IPS DF 6.9 (cell line): ENCODE measurements at regions not wholly inside any gene's neighbourhood (a gene's known extent, or its start where the extent isn't known, plus 50 kb on each side); places are given as distances from the start of the nearest gene placed in this dataset.

ENCODE experiments used
- DNase-seq: peaks from one replicate; pipeline ENCODE4 v3.0.0-alpha.2; 2013; ENCODE audit warnings: low read depth, low spot score
- H3K27ac ChIP-seq: one replicate; pipeline ENCODE4 v1.5.1; 2013; ENCODE audit warnings: low read length, control low read depth
- H3K27me3 ChIP-seq: 2 replicates; pipeline ENCODE4 v1.6.1; 2013; ENCODE audit warnings: mild to moderate bottlenecking, low read length; ENCODE audit not compliant: control insufficient read depth, insufficient read depth
- H3K36me3 ChIP-seq: 2 replicates; pipeline ENCODE4 v1.6.1; 2013; ENCODE audit warnings: low read length; ENCODE audit not compliant: control insufficient read depth, insufficient read depth
- H3K4me1 ChIP-seq: 2 replicates; pipeline ENCODE4 v1.6.1; 2013; ENCODE audit warnings: low read length; ENCODE audit not compliant: control insufficient read depth, insufficient read depth
- H3K4me3 ChIP-seq: 2 replicates; pipeline ENCODE4 v1.5.1; 2013; ENCODE audit warnings: mild to moderate bottlenecking, low read length
- H3K9me3 ChIP-seq: 2 replicates; pipeline ENCODE4 v1.6.1; 2013; ENCODE audit warnings: low read length, inconsistent platforms; ENCODE audit not compliant: control insufficient read depth, insufficient read depth
- WGBS: extraction: QIAGEN DNeasy Blood & Tissue Kit; methylation state at CpG from one replicate; pipeline ENCODE4 v1.1.7; 2013; ENCODE audit warnings: mixed read lengths, missing lambda C conversion rate; ENCODE audit not compliant: insufficient read length, insufficient coverage; 5-methylcytosine and 5-hydroxymethylcytosine counted together

DNA sequence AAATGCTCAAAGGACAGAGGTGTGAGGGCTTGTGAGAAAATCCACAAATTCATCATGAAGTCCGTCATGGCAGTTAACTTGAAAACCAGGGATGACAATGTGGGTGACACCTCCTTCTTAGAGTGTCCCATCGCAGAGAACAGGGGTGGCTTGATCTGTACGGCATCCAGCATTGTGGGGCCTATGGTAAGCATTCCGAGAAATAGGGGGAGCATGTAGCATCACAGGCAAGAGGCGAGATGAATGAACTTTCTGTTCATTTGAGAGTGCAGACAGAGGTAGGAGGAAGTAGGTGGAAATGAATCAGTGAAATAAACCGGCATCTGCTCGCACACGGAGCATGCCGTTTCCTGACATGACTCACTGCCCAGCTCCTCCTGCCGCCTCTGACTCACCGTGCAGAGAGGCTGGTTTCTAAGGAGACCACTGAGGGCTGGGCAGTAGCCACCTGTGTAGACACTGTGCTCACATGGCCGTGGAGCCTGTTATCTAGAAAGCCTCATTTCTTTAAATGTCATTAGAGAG is 339.0 kb downstream of the RFC3 start:
- H3K9me3 ChIP-seq = no peaks in the 10 kb centered on the region
- no peak overlapping the region for H3K4me3 ChIP-seq
- no peak for DNase-seq
- no peaks in the 10 kb centered on the region for H3K27me3 ChIP-seq
- peaks cover 2% of the 10 kb centered on the region; the same call in 1 of the 2 replicates for H3K4me1 ChIP-seq
- no CpG with 5 or more reads among the region's 12 CpGs for WGBS
- no peak overlapping the region for H3K27ac ChIP-seq
- H3K36me3 ChIP-seq = no peaks in the 10 kb centered on the region

DNA sequence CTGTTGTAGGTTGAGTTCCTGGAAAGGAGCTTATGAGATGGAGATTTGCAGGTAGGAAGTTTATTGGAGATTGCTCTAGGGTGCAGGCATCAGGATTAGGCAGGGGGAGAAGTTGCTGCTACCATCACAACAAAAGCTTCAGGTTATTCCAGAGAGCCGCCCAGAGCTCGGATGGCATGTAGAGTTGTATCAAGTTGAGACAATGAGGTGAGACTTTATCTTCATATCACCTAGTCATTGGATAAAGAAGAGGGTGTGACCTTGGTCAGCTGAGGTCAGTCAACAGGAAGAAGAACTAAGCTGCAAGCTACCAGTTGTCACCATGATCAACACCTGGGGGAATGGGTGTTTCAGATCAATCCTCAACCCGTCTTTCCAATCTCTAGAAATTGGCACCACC is 342.0 kb downstream of the RFC3 start:
- no peaks in the 10 kb centered on the region for H3K27me3 ChIP-seq
- no CpG with 5 or more reads among the region's 3 CpGs for WGBS
- DNase-seq = no peak
- 0 out of 2 replicates have a peak, but pooled peaks cover 2% of the 10 kb centered on the region for H3K4me1 ChIP-seq
- no peaks in the 10 kb centered on the region for H3K9me3 ChIP-seq
- no peak overlapping the region for H3K27ac ChIP-seq
- no peak overlapping the region for H3K4me3 ChIP-seq
- H3K36me3 ChIP-seq = no peaks in the 10 kb centered on the region

DNA sequence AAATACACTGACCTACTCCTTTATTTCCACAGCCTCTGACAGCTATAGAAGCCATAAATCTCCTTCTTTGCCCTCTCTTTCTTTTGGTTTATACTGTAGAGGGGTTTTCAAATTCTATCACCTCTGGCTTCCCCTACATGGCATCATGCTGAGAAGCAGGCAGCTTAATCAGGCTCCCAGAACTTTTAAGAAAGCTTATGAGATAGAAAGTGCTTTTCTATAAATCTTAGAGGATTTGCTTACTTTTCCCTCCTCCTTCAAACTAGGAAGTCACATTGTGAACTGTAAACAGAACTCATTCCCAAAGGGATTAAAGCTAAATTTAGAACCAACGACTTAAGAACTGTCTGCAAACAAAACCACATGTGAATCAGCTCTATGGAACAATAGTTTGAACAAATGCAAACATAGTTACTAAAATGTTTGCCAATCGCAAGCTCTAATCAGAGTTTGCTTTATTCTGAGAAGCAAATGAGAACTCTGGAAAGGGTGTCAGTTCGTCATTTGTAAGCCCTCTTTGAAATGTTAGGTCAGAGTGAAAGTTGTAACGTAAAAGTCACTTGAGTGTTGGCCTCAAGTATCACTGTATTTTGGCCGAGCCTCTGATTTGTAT is 344.1 kb downstream of the RFC3 start:
- Histone ChIP-seq H3K9me3 (no peaks in the 10 kb centered on the region), H3K4me1 (0 out of 2 replicates have a peak, but pooled peaks cover under 1% of the 10 kb centered on the region), H3K27me3 (no peaks in the 10 kb centered on the region), H3K4me3 (no peak overlapping the region), H3K27ac (no peak overlapping the region), H3K36me3 (no peaks in the 10 kb centered on the region)
- WGBS = no CpG with 5 or more reads among the region's 5 CpGs
- DNase-seq = no peak

DNA sequence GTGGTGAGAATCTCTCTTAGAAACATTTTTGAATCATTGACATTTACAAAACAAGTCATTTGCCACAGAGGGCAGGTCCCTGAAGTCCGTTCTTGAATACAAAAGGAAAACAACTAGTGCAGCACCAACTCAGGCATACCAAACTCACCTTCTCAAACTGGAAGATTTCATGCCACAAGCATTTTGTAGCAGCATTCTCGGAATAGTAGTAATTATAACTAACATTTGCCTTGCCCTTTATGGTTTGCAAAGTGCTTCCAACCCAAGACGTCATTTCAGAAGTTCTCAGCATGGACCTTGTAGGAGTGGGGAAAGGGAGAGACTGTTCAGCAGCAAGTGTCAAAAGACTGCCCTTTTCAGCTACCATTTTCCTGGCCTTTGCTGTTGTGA is 344.6 kb downstream of the RFC3 start:
- Histone ChIP-seq H3K27me3 (no peaks in the 10 kb centered on the region), H3K9me3 (no peaks in the 10 kb centered on the region), H3K36me3 (no peaks in the 10 kb centered on the region), H3K27ac (no peak overlapping the region), H3K4me1 (no peaks in the 10 kb centered on the region), H3K4me3 (no peak overlapping the region)
- WGBS = no CpG with 5 or more reads among the region's 3 CpGs
- DNase-seq = no peak

DNA sequence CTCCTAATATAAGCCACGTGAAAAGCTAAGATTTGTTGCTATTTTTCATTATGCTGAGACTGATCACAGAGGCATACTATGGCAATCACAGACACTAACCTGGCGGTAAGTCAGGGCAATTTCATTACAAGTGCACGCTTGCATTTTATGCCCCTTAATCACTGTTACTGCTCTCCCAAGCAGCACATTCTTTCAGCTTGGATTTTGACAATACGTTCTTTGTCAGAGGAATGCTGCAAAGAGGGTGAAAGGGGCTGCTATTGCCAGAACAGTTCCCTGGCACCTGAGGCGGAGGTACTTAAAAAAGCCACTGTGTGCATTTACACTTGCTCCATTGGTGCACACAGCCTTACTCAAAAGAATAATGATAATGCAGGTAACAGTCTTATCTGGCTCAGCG is 346.6 kb downstream of the RFC3 start:
- H3K9me3 ChIP-seq = no peaks in the 10 kb centered on the region
- WGBS = no CpG with 5 or more reads among the region's 6 CpGs
- no peaks in the 10 kb centered on the region for H3K27me3 ChIP-seq
- DNase-seq = no peak
- H3K4me1 ChIP-seq = no peaks in the 10 kb centered on the region
- H3K36me3 ChIP-seq = no peaks in the 10 kb centered on the region
- no peak overlapping the region for H3K27ac ChIP-seq
- no peak overlapping the region for H3K4me3 ChIP-seq

DNA sequence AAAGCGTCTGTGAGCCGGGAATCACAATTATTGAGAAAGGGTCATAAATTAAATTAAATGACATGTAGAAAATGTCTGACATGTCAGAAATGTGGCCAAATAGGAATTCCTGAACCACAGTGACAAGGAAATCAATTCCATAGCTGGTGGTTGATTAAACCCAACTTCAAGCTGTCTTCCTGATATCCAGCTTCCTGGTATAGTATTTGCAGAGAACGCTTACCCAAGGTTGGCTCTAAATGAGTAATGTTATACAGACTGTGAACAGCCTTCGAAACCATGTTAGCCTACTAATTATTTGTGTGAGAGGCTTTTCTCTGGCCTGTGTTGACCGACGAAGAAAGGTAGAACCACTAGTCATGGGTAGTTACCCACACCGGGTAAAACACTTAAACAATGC is 347.2 kb downstream of the RFC3 start:
- Histone ChIP-seq H3K9me3 (no peaks in the 10 kb centered on the region), H3K27me3 (no peaks in the 10 kb centered on the region), H3K4me3 (no peak overlapping the region), H3K36me3 (no peaks in the 10 kb centered on the region), H3K4me1 (no peaks in the 10 kb centered on the region), H3K27ac (no peak overlapping the region)
- DNase-seq = no peak
- WGBS = no CpG with 5 or more reads among the region's 7 CpGs

DNA sequence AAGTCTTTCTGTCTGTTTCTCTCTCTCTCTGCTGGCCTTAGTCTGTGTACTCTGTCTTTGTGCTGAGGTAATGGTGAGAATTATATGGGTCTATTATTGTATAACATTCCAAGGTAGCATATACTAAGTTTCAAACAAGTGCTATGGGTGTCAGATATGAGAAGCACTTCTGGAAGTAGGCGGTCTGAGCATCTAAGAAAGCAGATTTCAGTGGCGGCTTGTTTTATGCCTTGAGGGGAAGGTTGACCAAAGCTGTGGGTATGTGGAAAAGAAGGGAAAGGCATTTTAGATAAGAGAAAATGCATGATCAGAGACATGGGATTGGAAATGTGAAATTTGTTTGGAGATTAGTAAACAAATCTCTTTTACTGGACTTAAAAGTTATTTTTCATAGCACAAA is 348.5 kb downstream of the RFC3 start:
- Histone ChIP-seq H3K4me1 (no peaks in the 10 kb centered on the region), H3K36me3 (no peaks in the 10 kb centered on the region), H3K9me3 (no peaks in the 10 kb centered on the region), H3K27ac (no peak overlapping the region), H3K27me3 (no peaks in the 10 kb centered on the region), H3K4me3 (no peak overlapping the region)
- WGBS = no CpG with 5 or more reads among the region's 2 CpGs
- no peak for DNase-seq

DNA sequence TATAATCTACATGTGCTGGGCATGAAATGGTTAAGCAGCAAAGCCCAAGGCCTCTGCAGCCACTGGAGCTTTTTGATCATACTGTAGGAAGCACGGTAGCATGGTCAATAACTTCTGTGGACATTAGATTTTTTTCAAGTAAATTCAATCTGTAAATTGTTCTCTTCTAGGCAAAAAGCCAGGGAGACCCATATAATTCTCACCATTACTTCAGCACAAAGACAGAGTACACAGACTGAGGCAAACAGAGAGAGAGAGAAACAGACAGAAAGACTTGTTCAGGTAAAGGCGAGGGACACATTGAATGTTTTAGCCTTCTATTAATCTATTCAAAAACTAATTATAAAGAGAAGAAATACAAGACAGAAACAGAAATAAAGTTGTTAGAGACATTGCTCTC is 349.4 kb downstream of the RFC3 start:
- no peak overlapping the region for H3K27ac ChIP-seq
- DNase-seq = no peak
- no peaks in the 10 kb centered on the region for H3K27me3 ChIP-seq
- no peaks in the 10 kb centered on the region for H3K9me3 ChIP-seq
- no peaks in the 10 kb centered on the region for H3K36me3 ChIP-seq
- no CpG with 5 or more reads among the region's 2 CpGs for WGBS
- no peaks in the 10 kb centered on the region for H3K4me1 ChIP-seq
- no peak overlapping the region for H3K4me3 ChIP-seq

DNA sequence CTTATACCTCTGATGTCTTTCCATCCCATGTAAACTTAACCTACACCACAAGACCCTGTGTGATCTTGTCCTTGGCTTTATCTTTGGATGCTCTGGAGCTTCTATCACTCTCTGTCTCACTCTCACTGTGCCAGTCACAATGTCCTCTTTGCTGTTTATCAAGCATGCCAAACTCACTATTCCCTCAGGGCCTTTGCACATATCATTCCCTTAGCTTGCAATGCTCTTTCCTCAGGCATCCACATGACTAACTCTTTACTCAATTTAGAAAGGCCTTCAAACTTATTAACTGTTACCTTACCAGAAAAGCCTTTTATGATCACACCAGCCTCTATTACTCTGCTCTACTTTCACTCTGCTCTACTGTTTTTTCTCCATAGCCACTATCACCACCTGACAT is 354.1 kb downstream of the RFC3 start:
- no peaks in the 10 kb centered on the region for H3K4me1 ChIP-seq
- H3K36me3 ChIP-seq = no peaks in the 10 kb centered on the region
- H3K9me3 ChIP-seq = no peaks in the 10 kb centered on the region
- H3K4me3 ChIP-seq = no peak overlapping the region
- DNase-seq = no peak
- no peaks in the 10 kb centered on the region for H3K27me3 ChIP-seq
- no peak overlapping the region for H3K27ac ChIP-seq

DNA sequence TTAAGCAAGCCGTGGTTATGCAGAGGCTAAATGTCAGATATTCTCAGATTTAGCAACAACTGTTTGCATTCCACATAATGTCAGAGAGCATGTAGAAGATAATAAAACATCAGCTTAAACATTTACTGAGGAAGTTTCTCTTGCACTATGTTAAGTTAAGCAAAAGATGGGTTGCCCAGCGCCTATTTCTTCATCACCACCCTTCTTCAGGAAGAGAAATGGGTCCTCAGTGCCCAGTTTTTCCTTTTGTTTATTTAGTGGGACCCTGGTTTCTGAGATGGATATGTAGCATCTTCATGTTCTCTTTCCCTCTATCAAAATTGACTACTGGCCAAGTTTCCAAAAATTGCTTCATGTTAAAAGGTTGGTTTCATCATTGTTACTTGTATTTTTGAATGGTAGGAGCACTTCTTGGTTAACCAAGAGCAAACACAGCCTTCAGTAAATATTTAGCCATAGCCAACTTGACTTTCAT is 356.8 kb downstream of the RFC3 start:
- Histone ChIP-seq H3K27ac (no peak overlapping the region), H3K4me1 (0 out of 2 replicates have a peak, but pooled peaks cover 2% of the 10 kb centered on the region), H3K36me3 (no peaks in the 10 kb centered on the region), H3K9me3 (no peaks in the 10 kb centered on the region), H3K27me3 (no peaks in the 10 kb centered on the region), H3K4me3 (no peak overlapping the region)
- WGBS = no CpG with 5 or more reads among the region's 2 CpGs
- DNase-seq = no peak

DNA sequence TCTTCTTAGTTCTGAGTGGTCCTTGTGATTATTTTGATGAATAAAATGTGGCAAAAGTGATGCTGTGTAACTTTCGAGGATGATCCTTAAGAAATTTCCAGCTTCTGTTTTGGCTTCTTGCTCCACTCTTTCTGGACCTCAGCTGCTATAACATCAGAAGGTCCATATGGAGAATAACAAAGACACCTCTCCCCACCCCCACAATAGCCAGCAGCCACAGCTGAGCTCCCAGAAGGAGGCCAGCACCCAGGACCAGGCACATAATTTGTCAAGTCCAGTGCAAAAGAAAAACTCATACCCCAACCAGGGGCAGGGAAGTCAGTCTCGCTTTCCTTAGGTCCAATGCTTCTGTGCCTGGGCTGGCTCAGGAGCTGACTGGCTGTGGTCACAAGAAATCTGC is 357.6 kb downstream of the RFC3 start:
- Histone ChIP-seq H3K4me1 (0 out of 2 replicates have a peak, but pooled peaks cover 2% of the 10 kb centered on the region), H3K36me3 (no peaks in the 10 kb centered on the region), H3K9me3 (no peaks in the 10 kb centered on the region), H3K4me3 (no peak overlapping the region), H3K27ac (no peak overlapping the region), H3K27me3 (no peaks in the 10 kb centered on the region)
- DNase-seq = no peak
- WGBS = no CpG with 5 or more reads among the region's 2 CpGs
